ENCODE measurements at regions not wholly inside any gene's neighbourhood (a gene's known extent, or its start where the extent isn't known, plus 50 kb on each side); places are given as distances from the start of the nearest gene placed in this dataset.

- TF ChIP-seq CTCF (IDR thresholded peaks at IDR 0.05) (no peak), POLR2A (IDR thresholded peaks at IDR 0.05) (no peak)
Measured at GRCh38 chr14:53838374-53838773, 118.3 kb downstream of the BMP4 start.
